Loucy (cell line): ENCODE measurements at regions not wholly inside any gene's neighbourhood (a gene's known extent, or its start where the extent isn't known, plus 50 kb on each side); places are given as distances from the start of the nearest gene placed in this dataset.

Source experiments
- H2AFZ ChIP-seq: fragments of 200-600 bp; sonication (generic); 2 replicates; pipeline ENCODE4 v1.6.0; 2016; ENCODE audit warnings: antibody characterized with exemption, mild to moderate bottlenecking, low read length, moderate library complexity
- H3F3A ChIP-seq: fragments of 200-600 bp; 2 replicates; pipeline ENCODE4 v1.6.0; 2016; ENCODE audit warnings: antibody characterized with exemption, low read depth, mild to moderate bottlenecking
- H3K27me3 ChIP-seq: fragments of 200-600 bp; sonication (generic); 2 replicates; pipeline ENCODE4 v1.6.1; 2014; ENCODE audit warnings: low read length, mild to moderate bottlenecking; ENCODE audit not compliant: insufficient read depth, poor library complexity, severe bottlenecking
- H3K36me3 ChIP-seq: fragments of 200-600 bp; sonication (generic); 2 replicates; pipeline ENCODE4 v1.6.1; 2016; ENCODE audit warnings: low read length; ENCODE audit not compliant: insufficient read depth
- H3K4me1 ChIP-seq: fragments of 200-600 bp; sonication (generic); 2 replicates; pipeline ENCODE4 v1.5.1; 2014; ENCODE audit warnings: low read length, mild to moderate bottlenecking; ENCODE audit not compliant: insufficient read depth, poor library complexity, severe bottlenecking
- H3K4me2 ChIP-seq: fragments of 200-600 bp; sonication (generic); 2 replicates; pipeline ENCODE4 v1.6.0; 2014; ENCODE audit warnings: antibody characterized with exemption, low read length, low read depth, mild to moderate bottlenecking; ENCODE audit not compliant: poor library complexity, severe bottlenecking
- H3K4me3 ChIP-seq: fragments of 200-600 bp; sonication (generic); 2 replicates; pipeline ENCODE4 v1.5.1; 2014; ENCODE audit warnings: low read length, mild to moderate bottlenecking, mixed read lengths; ENCODE audit not compliant: poor library complexity, severe bottlenecking
- H3K79me2 ChIP-seq: fragments of 200-600 bp; sonication (generic); 2 replicates; pipeline ENCODE4 v1.6.1; 2014; ENCODE audit warnings: low read length; ENCODE audit not compliant: insufficient read depth
- H3K9ac ChIP-seq: fragments of 200-600 bp; sonication (generic); 2 replicates; pipeline ENCODE4 v1.6.0; 2014; ENCODE audit warnings: mild to moderate bottlenecking, low read depth, low read length, moderate library complexity; ENCODE audit not compliant: poor library complexity, severe bottlenecking
- H3K9me2 ChIP-seq: fragments of 200-600 bp; sonication (generic); replicated peaks from 2 replicates; pipeline ENCODE4 v1.6.1; 2016; ENCODE audit warnings: low read depth, low read length, mixed read lengths
- H3K9me3 ChIP-seq: fragments of 200-600 bp; sonication (generic); 2 replicates; pipeline ENCODE4 v1.6.1; 2014; ENCODE audit warnings: mild to moderate bottlenecking, antibody characterized with exemption, low read length, low read depth; ENCODE audit not compliant: insufficient read depth
- H4K20me1 ChIP-seq: fragments of 200-600 bp; sonication (generic); 2 replicates; pipeline ENCODE4 v1.6.0; 2014; ENCODE audit warnings: antibody characterized with exemption, low read length, mild to moderate bottlenecking; ENCODE audit not compliant: insufficient read depth, poor library complexity, severe bottlenecking
- EZH2phosphoT487 ChIP-seq: fragments of 200-600 bp; IDR thresholded peaks from 2 replicates; pipeline ENCODE4 v1.6.1; 2018; ENCODE audit warnings: antibody characterized with exemption, mild to moderate bottlenecking, moderate library complexity, borderline replicate concordance
- TF ChIP-seq, protein P1 (sequence below): fragments of 200-600 bp; sonication (generic); conservative IDR thresholded peaks from 2 replicates; pipeline ENCODE4 v1.5.1; 2014; ENCODE audit warnings: mild to moderate bottlenecking, antibody characterized with exemption, low read length

GRCh38 chr1:168921629-168922028, 184.9 kb upstream of the ATP1B1 start:
- H3K36me3 ChIP-seq: no peaks in the 10 kb centered on the region
- no peaks in the 10 kb centered on the region for H3K4me1 ChIP-seq
- H3K4me2 ChIP-seq: no peak overlapping the region
- no peaks in the 10 kb centered on the region for H3K79me2 ChIP-seq
- no peaks in the 10 kb centered on the region for H3F3A ChIP-seq
- H4K20me1 ChIP-seq: no peaks in the 10 kb centered on the region
- no peak overlapping the region for H3K4me3 ChIP-seq
- no peak overlapping the region for H3K9ac ChIP-seq
- no peak for TF ChIP-seq EZH2phosphoT487
- TF ChIP-seq, protein P1, sequence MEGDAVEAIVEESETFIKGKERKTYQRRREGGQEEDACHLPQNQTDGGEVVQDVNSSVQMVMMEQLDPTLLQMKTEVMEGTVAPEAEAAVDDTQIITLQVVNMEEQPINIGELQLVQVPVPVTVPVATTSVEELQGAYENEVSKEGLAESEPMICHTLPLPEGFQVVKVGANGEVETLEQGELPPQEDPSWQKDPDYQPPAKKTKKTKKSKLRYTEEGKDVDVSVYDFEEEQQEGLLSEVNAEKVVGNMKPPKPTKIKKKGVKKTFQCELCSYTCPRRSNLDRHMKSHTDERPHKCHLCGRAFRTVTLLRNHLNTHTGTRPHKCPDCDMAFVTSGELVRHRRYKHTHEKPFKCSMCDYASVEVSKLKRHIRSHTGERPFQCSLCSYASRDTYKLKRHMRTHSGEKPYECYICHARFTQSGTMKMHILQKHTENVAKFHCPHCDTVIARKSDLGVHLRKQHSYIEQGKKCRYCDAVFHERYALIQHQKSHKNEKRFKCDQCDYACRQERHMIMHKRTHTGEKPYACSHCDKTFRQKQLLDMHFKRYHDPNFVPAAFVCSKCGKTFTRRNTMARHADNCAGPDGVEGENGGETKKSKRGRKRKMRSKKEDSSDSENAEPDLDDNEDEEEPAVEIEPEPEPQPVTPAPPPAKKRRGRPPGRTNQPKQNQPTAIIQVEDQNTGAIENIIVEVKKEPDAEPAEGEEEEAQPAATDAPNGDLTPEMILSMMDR: no peak
- H3K27me3 ChIP-seq: no peaks in the 10 kb centered on the region
- no peak overlapping the region for H2AFZ ChIP-seq
- H3K9me3 ChIP-seq: no peaks in the 10 kb centered on the region
- H3K9me2 ChIP-seq: no peaks in the 10 kb centered on the region

DNA sequence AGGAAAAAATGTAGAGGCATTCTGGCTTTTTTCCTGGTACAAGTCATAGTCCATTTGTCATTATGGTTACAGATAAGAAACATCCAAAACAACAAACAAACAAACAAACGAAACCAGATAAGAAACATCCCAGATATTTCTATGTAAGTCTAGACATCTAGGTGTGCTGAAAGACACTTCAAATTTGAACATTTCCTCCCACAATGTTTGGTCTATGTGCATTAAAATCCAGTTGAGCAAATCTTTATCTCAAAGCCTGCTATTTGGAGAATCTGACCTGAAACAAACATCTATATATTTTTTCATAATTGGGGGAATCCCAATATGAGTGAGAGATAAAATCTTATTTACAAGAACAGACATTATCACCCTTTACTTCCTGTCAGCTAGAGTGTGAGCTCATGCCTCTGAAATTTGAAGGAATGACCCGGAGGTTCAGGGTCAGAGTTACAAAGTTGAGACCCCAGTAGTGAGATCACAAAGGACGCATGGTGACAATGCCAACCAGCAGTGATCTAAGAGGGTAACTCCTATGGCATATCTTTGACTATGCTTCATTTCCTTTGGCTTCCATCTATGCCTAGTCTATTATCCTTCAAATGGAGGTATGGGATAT, 182.9 kb upstream of the ATP1B1 start:
- Histone ChIP-seq H3K9me2 (no peaks in the 10 kb centered on the region), H3K79me2 (no peaks in the 10 kb centered on the region), H3K9ac (no peak overlapping the region), H3F3A (no peaks in the 10 kb centered on the region), H2AFZ (no peak overlapping the region), H3K4me2 (no peak overlapping the region), H3K4me3 (no peak overlapping the region), H4K20me1 (no peaks in the 10 kb centered on the region), H3K9me3 (no peaks in the 10 kb centered on the region), H3K4me1 (no peaks in the 10 kb centered on the region), H3K36me3 (no peaks in the 10 kb centered on the region), H3K27me3 (no peaks in the 10 kb centered on the region)
- TF ChIP-seq EZH2phosphoT487: no peak
- TF ChIP-seq, protein P1: no peak

DNA sequence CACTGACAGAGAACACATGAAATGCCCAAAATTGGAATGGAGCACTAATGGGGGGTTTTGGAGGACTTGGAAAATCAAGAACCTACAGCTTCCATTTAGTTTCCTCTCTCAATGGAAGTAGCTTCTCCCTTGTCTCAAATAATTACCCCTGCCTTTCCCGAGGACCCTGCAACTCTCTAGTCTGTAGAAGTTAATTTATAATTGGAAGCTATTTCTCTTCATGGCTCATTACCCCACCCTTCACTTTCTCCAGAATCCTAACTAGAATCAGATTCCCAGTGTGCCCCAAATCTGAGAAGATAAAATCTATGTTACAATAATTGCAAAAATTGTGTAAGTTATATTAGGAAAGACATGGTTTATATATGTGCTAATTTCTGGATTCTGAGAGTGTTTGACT, 181.5 kb upstream of the ATP1B1 start:
- TF ChIP-seq, protein P1: no peak
- no peak for TF ChIP-seq EZH2phosphoT487
- no peaks in the 10 kb centered on the region for H3K4me1 ChIP-seq
- no peaks in the 10 kb centered on the region for H3K27me3 ChIP-seq
- no peak overlapping the region for H3K4me3 ChIP-seq
- no peaks in the 10 kb centered on the region for H3K36me3 ChIP-seq
- H3K79me2 ChIP-seq: no peaks in the 10 kb centered on the region
- H4K20me1 ChIP-seq: no peaks in the 10 kb centered on the region
- no peaks in the 10 kb centered on the region for H3K9me2 ChIP-seq
- H2AFZ ChIP-seq: no peak overlapping the region
- no peak overlapping the region for H3K9ac ChIP-seq
- no peak overlapping the region for H3K4me2 ChIP-seq
- no peaks in the 10 kb centered on the region for H3K9me3 ChIP-seq
- H3F3A ChIP-seq: no peaks in the 10 kb centered on the region
